HG02884 (cell line): ENCODE measurements at regions not wholly inside any gene's neighbourhood (a gene's known extent, or its start where the extent isn't known, plus 50 kb on each side); places are given as distances from the start of the nearest gene placed in this dataset.
"Not testable (repeated sequence)": the region's sequence is repeated elsewhere in the genome, so short reads cannot be mapped to it uniquely, and the experiment has no call there.

Experiments used
- ATAC-seq: cut with Tn5 transposase; IDR thresholded peaks from one replicate; pipeline ENCODE4 v1.9.1; 2021; ENCODE audit warnings: mild to moderate bottlenecking, moderate library complexity; ENCODE audit not compliant: unreplicated experiment

GRCh38 chr21:31418377-31419001 lies 74.4 kb upstream of the TIAM1 start:
- ATAC-seq, result no peak

- not testable (repeated sequence) for ATAC-seq
Measured at GRCh38 chr21:31417214-31417613, 73.2 kb upstream of the TIAM1 start.

- ATAC-seq, result no peak
Measured at GRCh38 chr21:31416465-31416864, 72.4 kb upstream of the TIAM1 start.

GRCh38 chr21:31414263-31415000 lies 70.4 kb upstream of the TIAM1 start:
- no peak for ATAC-seq

- no peak for ATAC-seq
Measured at GRCh38 chr21:31413698-31414097, 69.6 kb upstream of the TIAM1 start.

- ATAC-seq, result no peak
Measured at GRCh38 chr21:31410499-31411131, 66.6 kb upstream of the TIAM1 start.

- ATAC-seq, result no peak
Measured at GRCh38 chr21:31409831-31410487, 65.9 kb upstream of the TIAM1 start.

GRCh38 chr21:31408301-31409088 lies 64.4 kb upstream of the TIAM1 start:
- ATAC-seq, result no peak

- ATAC-seq, result no peak
Measured at GRCh38 chr21:31406510-31406909, 62.4 kb upstream of the TIAM1 start.

- ATAC-seq, result no peak
Measured at GRCh38 chr21:31405604-31406003, 61.5 kb upstream of the TIAM1 start.

- ATAC-seq, result no peak
Measured at GRCh38 chr21:31403596-31404333, 59.7 kb upstream of the TIAM1 start.

- ATAC-seq, result no peak
Measured at GRCh38 chr21:31399591-31399990, 55.5 kb upstream of the TIAM1 start.

- ATAC-seq, result no peak
Measured at GRCh38 chr21:31398574-31398973, 54.5 kb upstream of the TIAM1 start.

- no peak for ATAC-seq
Measured at GRCh38 chr21:31397939-31398338, 53.9 kb upstream of the TIAM1 start.

- no peak for ATAC-seq
Measured at GRCh38 chr21:31397515-31397926, 53.5 kb upstream of the TIAM1 start.

- no peak for ATAC-seq
Measured at GRCh38 chr21:31397030-31397429, 53.0 kb upstream of the TIAM1 start.

- ATAC-seq, result no peak
Measured at GRCh38 chr21:31396399-31396798, 52.3 kb upstream of the TIAM1 start.

- ATAC-seq, result no peak
Measured at GRCh38 chr21:31395791-31396190, 51.7 kb upstream of the TIAM1 start.

- ATAC-seq, result no peak
Measured at GRCh38 chr21:31395268-31395667, 51.2 kb upstream of the TIAM1 start.

- ATAC-seq, result no peak
Measured at GRCh38 chr21:31394309-31394708, 50.2 kb upstream of the TIAM1 start.
